ENCODE measurements at regions not wholly inside any gene's neighbourhood (a gene's known extent, or its start where the extent isn't known, plus 50 kb on each side); places are given as distances from the start of the nearest gene placed in this dataset. TPM values are rescaled to one million over a fixed set of nuclear protein-coding genes. Genes with fewer than 3 reads are reported as not detected.

Small RNA genes in the stretch of these regions (small RNA-seq; reads per million reads assigned to genes)
- gene BX088702.1: not detected
